ENCODE measurements at regions not wholly inside any gene's neighbourhood (a gene's known extent, or its start where the extent isn't known, plus 50 kb on each side); places are given as distances from the start of the nearest gene placed in this dataset.

DNA sequence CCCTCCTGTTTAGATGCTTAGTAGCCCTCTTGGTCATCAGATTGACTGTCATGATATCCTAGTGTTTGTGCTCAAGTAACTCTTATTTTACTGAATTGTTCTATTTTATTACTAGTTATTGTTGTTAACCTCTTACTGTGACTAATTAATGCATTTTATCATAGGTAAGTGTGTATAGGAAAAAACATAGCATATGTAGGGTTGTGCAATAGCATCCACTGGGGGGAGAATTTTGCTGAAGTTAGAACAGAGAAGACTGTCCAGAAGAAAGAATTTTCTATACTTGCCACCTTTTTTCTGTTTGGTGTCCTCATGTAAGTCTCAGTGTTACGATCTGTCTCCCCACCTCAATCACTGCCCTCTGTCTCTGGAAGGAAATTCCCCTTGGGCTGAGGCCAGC is 177.4 kb downstream of the RPIA start:
- no peaks in the 10 kb centered on the region for H3K27me3 ChIP-seq
- no peak overlapping the region for H3K4me3 ChIP-seq
- ATAC-seq = no peak
- H3K9me3 ChIP-seq = no peaks in the 10 kb centered on the region
- intact Hi-C loops (cut with DNase I) = no loop called here
- no peaks in the 10 kb centered on the region for H3K4me1 ChIP-seq
- H3K27ac ChIP-seq = no peak overlapping the region
- no peak for DNase-seq
- no peaks in the 10 kb centered on the region for H3K36me3 ChIP-seq
- TF ChIP-seq, protein P1, sequence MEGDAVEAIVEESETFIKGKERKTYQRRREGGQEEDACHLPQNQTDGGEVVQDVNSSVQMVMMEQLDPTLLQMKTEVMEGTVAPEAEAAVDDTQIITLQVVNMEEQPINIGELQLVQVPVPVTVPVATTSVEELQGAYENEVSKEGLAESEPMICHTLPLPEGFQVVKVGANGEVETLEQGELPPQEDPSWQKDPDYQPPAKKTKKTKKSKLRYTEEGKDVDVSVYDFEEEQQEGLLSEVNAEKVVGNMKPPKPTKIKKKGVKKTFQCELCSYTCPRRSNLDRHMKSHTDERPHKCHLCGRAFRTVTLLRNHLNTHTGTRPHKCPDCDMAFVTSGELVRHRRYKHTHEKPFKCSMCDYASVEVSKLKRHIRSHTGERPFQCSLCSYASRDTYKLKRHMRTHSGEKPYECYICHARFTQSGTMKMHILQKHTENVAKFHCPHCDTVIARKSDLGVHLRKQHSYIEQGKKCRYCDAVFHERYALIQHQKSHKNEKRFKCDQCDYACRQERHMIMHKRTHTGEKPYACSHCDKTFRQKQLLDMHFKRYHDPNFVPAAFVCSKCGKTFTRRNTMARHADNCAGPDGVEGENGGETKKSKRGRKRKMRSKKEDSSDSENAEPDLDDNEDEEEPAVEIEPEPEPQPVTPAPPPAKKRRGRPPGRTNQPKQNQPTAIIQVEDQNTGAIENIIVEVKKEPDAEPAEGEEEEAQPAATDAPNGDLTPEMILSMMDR (IDR thresholded peaks at IDR 0.05) = no peak

DNA sequence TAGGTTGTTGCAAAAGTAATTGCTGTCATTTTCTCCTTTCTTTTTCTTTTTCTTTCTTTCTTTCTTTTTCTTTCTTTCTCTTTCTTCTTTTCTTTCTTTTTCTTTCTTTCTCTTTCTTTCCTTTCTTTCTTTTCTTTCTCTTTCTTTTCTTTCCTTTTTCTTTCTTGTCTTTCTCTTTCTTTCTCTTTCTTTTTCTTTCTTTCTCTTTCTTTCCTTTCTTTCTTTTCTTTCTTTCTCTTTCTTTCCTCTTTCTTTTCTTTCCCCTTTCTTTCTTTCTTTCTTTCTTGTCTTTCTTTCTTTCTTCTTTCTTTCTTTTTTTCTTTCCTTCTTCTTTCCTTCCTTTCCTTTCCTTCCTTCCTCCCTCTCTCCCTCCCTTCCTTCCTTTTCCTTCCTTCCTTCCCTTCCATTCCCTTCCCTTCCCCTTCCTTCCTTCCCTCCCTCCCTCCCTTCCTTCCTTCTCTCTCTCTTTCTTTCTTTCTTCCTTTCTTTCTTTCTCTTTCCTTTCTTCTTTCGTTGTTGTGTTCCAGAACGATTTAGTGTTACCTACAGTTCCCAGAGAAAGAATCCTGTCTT is 178.9 kb downstream of the RPIA start:
- no peak for ATAC-seq
- H3K4me3 ChIP-seq = no peak overlapping the region
- TF ChIP-seq, protein P1 (IDR thresholded peaks at IDR 0.05) = no peak
- intact Hi-C loops (cut with DNase I) = no loop called here
- H3K27me3 ChIP-seq = no peaks in the 10 kb centered on the region
- H3K36me3 ChIP-seq = no peaks in the 10 kb centered on the region
- no peak overlapping the region for H3K27ac ChIP-seq
- H3K4me1 ChIP-seq = no peaks in the 10 kb centered on the region
- H3K9me3 ChIP-seq = no peaks in the 10 kb centered on the region
- no peak for DNase-seq

DNA sequence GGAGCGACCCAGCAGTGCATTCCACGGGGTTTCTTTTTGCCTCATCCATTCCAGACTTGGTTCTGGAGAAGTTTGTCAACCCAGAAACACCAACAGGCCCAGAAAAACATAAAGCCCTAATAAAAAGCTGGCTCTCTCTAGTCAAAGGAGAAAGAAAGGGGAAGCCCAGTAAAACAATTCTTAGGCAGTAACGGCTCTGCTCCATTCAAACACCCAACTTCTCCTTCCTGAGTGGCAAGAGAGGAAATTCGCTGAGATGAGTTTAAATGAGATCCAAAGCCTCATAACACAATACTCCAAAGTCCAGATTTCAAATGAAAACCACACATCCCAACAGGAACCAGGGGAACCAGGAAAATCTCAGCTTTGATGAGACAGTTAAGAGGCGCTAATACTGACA is 179.9 kb downstream of the RPIA start:
- Histone ChIP-seq H3K4me3 (no peak overlapping the region), H3K27ac (no peak overlapping the region), H3K27me3 (no peaks in the 10 kb centered on the region), H3K36me3 (no peaks in the 10 kb centered on the region), H3K9me3 (no peaks in the 10 kb centered on the region), H3K4me1 (no peaks in the 10 kb centered on the region)
- ATAC-seq (no peak), DNase-seq (no peak)
- intact Hi-C loops (cut with DNase I) = no loop called here
- TF ChIP-seq, protein P1 (IDR thresholded peaks at IDR 0.05) = no peak

DNA sequence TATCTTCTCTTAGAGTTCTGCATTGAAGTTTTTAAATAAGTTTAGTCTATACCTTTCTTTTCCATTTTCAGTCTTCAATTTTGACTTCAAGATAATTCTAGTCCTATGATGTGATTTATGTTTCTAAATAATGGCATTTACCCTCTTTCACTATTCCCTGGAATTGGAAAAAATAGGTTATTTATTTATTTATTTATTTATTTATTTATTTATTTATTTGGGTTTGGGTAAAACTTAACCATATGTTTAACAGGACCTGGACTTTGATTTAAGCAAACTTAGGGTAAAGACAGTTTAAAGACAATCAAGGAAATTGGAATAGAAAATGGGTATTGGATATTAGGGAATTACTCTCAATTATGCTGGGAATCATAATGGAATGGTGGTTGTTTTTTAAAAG is 182.1 kb downstream of the RPIA start:
- intact Hi-C loops (cut with DNase I) = no loop called here
- no peak for ATAC-seq
- TF ChIP-seq, protein P1 (IDR thresholded peaks at IDR 0.05) = no peak

DNA sequence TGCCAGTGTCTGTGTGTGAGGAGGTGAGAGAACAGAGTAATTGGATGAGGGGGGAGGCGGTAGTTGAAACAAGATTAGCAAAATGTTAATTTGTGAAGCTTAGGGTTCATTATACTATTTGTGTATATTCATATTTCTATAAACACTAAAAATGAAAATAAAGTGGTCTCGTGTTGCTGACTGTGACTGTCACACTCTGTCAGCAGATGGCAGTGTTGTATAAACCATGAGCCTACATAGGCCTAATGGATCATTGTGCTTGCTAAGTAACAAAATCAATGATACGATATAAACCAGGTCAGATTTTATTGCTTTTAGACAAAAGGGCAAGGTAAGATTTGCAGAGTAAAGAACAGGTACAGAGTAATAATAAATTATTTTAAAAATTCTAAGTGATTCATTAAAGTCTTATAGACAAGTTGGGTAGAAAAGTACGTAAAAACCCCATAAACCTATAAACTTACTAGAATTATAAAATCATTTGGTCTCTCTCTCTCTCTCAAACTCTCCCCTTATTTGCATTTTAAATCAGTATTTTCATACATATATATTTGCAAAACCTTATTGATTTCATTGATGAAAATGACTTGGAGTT is 182.7 kb downstream of the RPIA start:
- peak; percentile 92 for ATAC-seq
- Histone ChIP-seq H3K27ac (no peak overlapping the region), H3K4me3 (no peak overlapping the region), H3K36me3 (no peaks in the 10 kb centered on the region), H3K4me1 (no peaks in the 10 kb centered on the region), H3K9me3 (no peaks in the 10 kb centered on the region), H3K27me3 (no peaks in the 10 kb centered on the region)
- peak in 2 of 4 donors; percentile 38 to 66 for DNase-seq
- intact Hi-C loops (cut with DNase I) = no loop called here
- TF ChIP-seq, protein P1 (IDR thresholded peaks at IDR 0.05) = peak; percentile 54 to 82

More for the DNA sequence above, 182.1 kb downstream of the RPIA start:
- no peaks in the 10 kb centered on the region for H3K9me3 ChIP-seq
- no peak overlapping the region for H3K4me3 ChIP-seq
- H3K27me3 ChIP-seq = no peaks in the 10 kb centered on the region
- no peaks in the 10 kb centered on the region for H3K4me1 ChIP-seq
- no peaks in the 10 kb centered on the region for H3K36me3 ChIP-seq
- no peak overlapping the region for H3K27ac ChIP-seq
- DNase-seq = no peak

All from left lung (tissue), 4 donors.